ENCODE measurements at regions not wholly inside any gene's neighbourhood (a gene's known extent, or its start where the extent isn't known, plus 50 kb on each side); places are given as distances from the start of the nearest gene placed in this dataset.
"Not testable (repeated sequence)": the region's sequence is repeated elsewhere in the genome, so short reads cannot be mapped to it uniquely, and the experiment has no call there.

DNA sequence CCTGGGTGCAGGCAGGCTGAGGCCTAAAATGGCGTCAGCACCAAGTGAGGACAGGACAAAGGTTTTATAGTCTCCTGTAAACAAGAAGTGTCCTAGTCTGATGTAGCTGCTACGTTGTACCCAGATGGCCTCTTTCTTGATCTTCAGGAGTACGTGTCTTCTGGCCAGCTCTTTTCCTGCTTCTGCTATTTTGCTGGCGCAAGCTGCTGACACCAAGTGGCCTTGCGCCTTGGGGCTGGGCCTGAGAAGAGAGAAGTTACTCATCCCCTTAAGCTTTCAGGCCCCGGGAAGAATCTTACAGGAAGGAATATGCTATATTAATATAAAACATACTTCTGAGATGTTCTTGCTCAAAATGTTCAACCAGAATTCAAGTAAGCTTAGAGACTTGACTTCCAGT, 605.2 kb downstream of the GALC start:
- Histone ChIP-seq H3K27me3 (no peaks in the 10 kb centered on the region), H3K36me3 (no peaks in the 10 kb centered on the region), H3K9me3 (no peaks in the 10 kb centered on the region), H3K4me3 (no peak overlapping the region), H3K4me1 (no peaks in the 10 kb centered on the region), H3K27ac (no peak overlapping the region)
- intact Hi-C loops (cut with DNase I), result no loop called here
- DNase-seq (no peak), ATAC-seq (no peak)
- 74% methylated on average over 6 of the region's 6 CpGs for WGBS (ENCODE audit: insufficient coverage, low coverage, low lambda C conversion rate, missing lambda C conversion rate)
- TF ChIP-seq, protein P1, sequence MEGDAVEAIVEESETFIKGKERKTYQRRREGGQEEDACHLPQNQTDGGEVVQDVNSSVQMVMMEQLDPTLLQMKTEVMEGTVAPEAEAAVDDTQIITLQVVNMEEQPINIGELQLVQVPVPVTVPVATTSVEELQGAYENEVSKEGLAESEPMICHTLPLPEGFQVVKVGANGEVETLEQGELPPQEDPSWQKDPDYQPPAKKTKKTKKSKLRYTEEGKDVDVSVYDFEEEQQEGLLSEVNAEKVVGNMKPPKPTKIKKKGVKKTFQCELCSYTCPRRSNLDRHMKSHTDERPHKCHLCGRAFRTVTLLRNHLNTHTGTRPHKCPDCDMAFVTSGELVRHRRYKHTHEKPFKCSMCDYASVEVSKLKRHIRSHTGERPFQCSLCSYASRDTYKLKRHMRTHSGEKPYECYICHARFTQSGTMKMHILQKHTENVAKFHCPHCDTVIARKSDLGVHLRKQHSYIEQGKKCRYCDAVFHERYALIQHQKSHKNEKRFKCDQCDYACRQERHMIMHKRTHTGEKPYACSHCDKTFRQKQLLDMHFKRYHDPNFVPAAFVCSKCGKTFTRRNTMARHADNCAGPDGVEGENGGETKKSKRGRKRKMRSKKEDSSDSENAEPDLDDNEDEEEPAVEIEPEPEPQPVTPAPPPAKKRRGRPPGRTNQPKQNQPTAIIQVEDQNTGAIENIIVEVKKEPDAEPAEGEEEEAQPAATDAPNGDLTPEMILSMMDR (IDR thresholded peaks at IDR 0.05), result no peak
- TF ChIP-seq POLR2A (IDR thresholded peaks at IDR 0.05), result no peak

DNA sequence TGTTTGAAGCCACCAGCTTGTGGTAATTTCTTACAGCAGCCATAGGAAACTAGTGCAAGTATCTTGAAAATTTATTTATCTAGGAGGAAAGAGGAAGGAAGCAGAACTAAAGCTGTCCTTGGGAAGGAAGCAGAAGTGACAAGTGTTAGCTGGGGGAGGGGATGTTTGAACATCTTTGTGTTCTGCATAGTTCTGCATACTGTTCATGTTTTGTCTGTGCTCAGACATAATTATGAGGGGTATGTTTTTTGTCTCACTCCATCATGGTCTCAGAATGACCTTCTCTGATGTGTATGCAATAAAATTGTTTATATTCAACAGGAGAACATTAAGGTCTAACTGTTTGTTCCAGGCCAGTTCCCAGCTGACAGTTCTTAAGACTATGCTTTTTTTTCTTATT, 606.5 kb downstream of the GALC start:
- TF ChIP-seq POLR2A (IDR thresholded peaks at IDR 0.05), result no peak
- TF ChIP-seq, protein P1 (IDR thresholded peaks at IDR 0.05), result no peak
- H3K9me3 ChIP-seq, result no peaks in the 10 kb centered on the region
- H3K4me1 ChIP-seq, result no peaks in the 10 kb centered on the region
- intact Hi-C loops (cut with DNase I), result no loop called here
- no peaks in the 10 kb centered on the region for H3K36me3 ChIP-seq
- peak in 2 of 4 donors; percentile 22 to 47 for ATAC-seq
- H3K27ac ChIP-seq, result no peak overlapping the region
- H3K4me3 ChIP-seq, result no peak overlapping the region
- no peaks in the 10 kb centered on the region for H3K27me3 ChIP-seq
- DNase-seq, result no peak

GRCh38 chr14:87380054-87380453, 612.9 kb downstream of the GALC start:
- H3K36me3 ChIP-seq, result no peaks in the 10 kb centered on the region
- no peak for DNase-seq
- H3K4me1 ChIP-seq, result no peaks in the 10 kb centered on the region
- H3K9me3 ChIP-seq, result no peaks in the 10 kb centered on the region
- no peaks in the 10 kb centered on the region for H3K27me3 ChIP-seq
- intact Hi-C loops (cut with DNase I), result no loop called here
- no peak for ATAC-seq
- no peak overlapping the region for H3K27ac ChIP-seq
- TF ChIP-seq, protein P1 (IDR thresholded peaks at IDR 0.05), result no peak
- TF ChIP-seq POLR2A (IDR thresholded peaks at IDR 0.05), result no peak
- 47% methylated on average over 2 of the region's 2 CpGs for WGBS (ENCODE audit: insufficient coverage, low coverage, low lambda C conversion rate, missing lambda C conversion rate)
- H3K4me3 ChIP-seq, result no peak overlapping the region

- Histone ChIP-seq H3K4me3 (no peak overlapping the region), H3K27ac (no peak overlapping the region), H3K36me3 (no peaks in the 10 kb centered on the region), H3K27me3 (no peaks in the 10 kb centered on the region), H3K4me1 (no peaks in the 10 kb centered on the region), H3K9me3 (no peaks in the 10 kb centered on the region)
- DNase-seq (no peak), ATAC-seq (no peak)
- TF ChIP-seq POLR2A (IDR thresholded peaks at IDR 0.05), result no peak
- TF ChIP-seq, protein P1 (IDR thresholded peaks at IDR 0.05), result no peak
- WGBS (ENCODE audit: insufficient coverage, low coverage, low lambda C conversion rate, missing lambda C conversion rate), result 26% methylated on average over 2 of the region's 2 CpGs
- intact Hi-C loops (cut with DNase I), result no loop called here
These were observed 624.2 kb downstream of the GALC start for GRCh38 chr14:87368751-87369150.

GRCh38 chr14:87360246-87360645, 632.7 kb downstream of the GALC start:
- H3K36me3 ChIP-seq; H3K9me3 ChIP-seq; ATAC-seq; H3K4me1 ChIP-seq; H3K27ac ChIP-seq; H3K4me3 ChIP-seq; H3K27me3 ChIP-seq; intact Hi-C loops (cut with DNase I); DNase-seq: not testable (repeated sequence)
- WGBS (ENCODE audit: insufficient coverage, low coverage, low lambda C conversion rate, missing lambda C conversion rate), result 77% methylated on average over 6 of the region's 8 CpGs

All from right lobe of liver (tissue), 6 donors.